Activated naive CD8-positive, alpha-beta T cell treated with anti-CD3 and anti-CD28 coated beads for 36 hours (primary cell): ENCODE measurements at regions not wholly inside any gene's neighbourhood (a gene's known extent, or its start where the extent isn't known, plus 50 kb on each side); places are given as distances from the start of the nearest gene placed in this dataset.

Experiments used
- DNase-seq: peaks from one replicate; pipeline ENCODE4 v3.0.0; 2021
- H3K27ac Mint-ChIP-seq: one replicate; pipeline ENCODE4 v1.8.0; 2022; ENCODE audit warnings: mild to moderate bottlenecking, moderate library complexity, mixed read lengths
- H3K27me3 Mint-ChIP-seq: one replicate; pipeline ENCODE4 v1.8.0; 2022; ENCODE audit warnings: mild to moderate bottlenecking, mixed read lengths
- H3K36me3 Mint-ChIP-seq: one replicate; pipeline ENCODE4 v1.8.0; 2021; ENCODE audit warnings: mild to moderate bottlenecking, mixed read lengths
- H3K4me1 Mint-ChIP-seq: one replicate; pipeline ENCODE4 v1.8.0; 2021; ENCODE audit warnings: mixed read lengths
- H3K4me3 Mint-ChIP-seq: one replicate; pipeline ENCODE4 v1.8.0; 2022; ENCODE audit warnings: mild to moderate bottlenecking, moderate library complexity, mixed read lengths
- H3K9me3 Mint-ChIP-seq: one replicate; pipeline ENCODE4 v1.8.0; 2022; ENCODE audit warnings: mixed read lengths

- Mint-ChIP-seq H3K36me3 (no peaks in the 10 kb centered on the region), H3K27me3 (no peaks in the 10 kb centered on the region), H3K9me3 (no peaks in the 10 kb centered on the region), H3K4me3 (no peak overlapping the region), H3K4me1 (no peaks in the 10 kb centered on the region), H3K27ac (no peak overlapping the region)
- no peak for DNase-seq
Observed at GRCh38 chr9:38301376-38302106, 91.0 kb upstream of the ALDH1B1 start.

- H3K4me1 Mint-ChIP-seq = no peaks in the 10 kb centered on the region
- no peak overlapping the region for H3K4me3 Mint-ChIP-seq
- H3K27me3 Mint-ChIP-seq = no peaks in the 10 kb centered on the region
- no peak overlapping the region for H3K27ac Mint-ChIP-seq
- no peaks in the 10 kb centered on the region for H3K36me3 Mint-ChIP-seq
- no peak for DNase-seq
- H3K9me3 Mint-ChIP-seq = no peaks in the 10 kb centered on the region
Observed at GRCh38 chr9:38299856-38300255, 92.6 kb upstream of the ALDH1B1 start.

- no peak for DNase-seq
- H3K4me3 Mint-ChIP-seq = no peak overlapping the region
- no peaks in the 10 kb centered on the region for H3K27me3 Mint-ChIP-seq
- H3K36me3 Mint-ChIP-seq = no peaks in the 10 kb centered on the region
- no peaks in the 10 kb centered on the region for H3K4me1 Mint-ChIP-seq
- no peaks in the 10 kb centered on the region for H3K9me3 Mint-ChIP-seq
- no peak overlapping the region for H3K27ac Mint-ChIP-seq
Observed at GRCh38 chr9:38298904-38299303, 93.6 kb upstream of the ALDH1B1 start.

GRCh38 chr9:38298503-38298902, 94.0 kb upstream of the ALDH1B1 start:
- Mint-ChIP-seq H3K27ac (no peak overlapping the region), H3K9me3 (no peaks in the 10 kb centered on the region), H3K4me1 (no peaks in the 10 kb centered on the region), H3K36me3 (no peaks in the 10 kb centered on the region), H3K27me3 (no peaks in the 10 kb centered on the region), H3K4me3 (no peak overlapping the region)
- no peak for DNase-seq

- H3K36me3 Mint-ChIP-seq = no peaks in the 10 kb centered on the region
- no peaks in the 10 kb centered on the region for H3K27me3 Mint-ChIP-seq
- no peak for DNase-seq
- H3K4me1 Mint-ChIP-seq = no peaks in the 10 kb centered on the region
- H3K4me3 Mint-ChIP-seq = no peak overlapping the region
- H3K27ac Mint-ChIP-seq = no peak overlapping the region
- no peaks in the 10 kb centered on the region for H3K9me3 Mint-ChIP-seq
Observed at GRCh38 chr9:38296807-38297206, 95.7 kb upstream of the ALDH1B1 start.

GRCh38 chr9:38295764-38296163, 96.7 kb upstream of the ALDH1B1 start:
- H3K9me3 Mint-ChIP-seq = no peaks in the 10 kb centered on the region
- H3K27me3 Mint-ChIP-seq = no peaks in the 10 kb centered on the region
- H3K4me1 Mint-ChIP-seq = no peaks in the 10 kb centered on the region
- no peak overlapping the region for H3K27ac Mint-ChIP-seq
- H3K36me3 Mint-ChIP-seq = no peaks in the 10 kb centered on the region
- no peak overlapping the region for H3K4me3 Mint-ChIP-seq
- DNase-seq = no peak

- no peaks in the 10 kb centered on the region for H3K27me3 Mint-ChIP-seq
- no peak overlapping the region for H3K4me3 Mint-ChIP-seq
- H3K9me3 Mint-ChIP-seq = no peaks in the 10 kb centered on the region
- H3K36me3 Mint-ChIP-seq = no peaks in the 10 kb centered on the region
- H3K27ac Mint-ChIP-seq = no peak overlapping the region
- DNase-seq = no peak
- no peaks in the 10 kb centered on the region for H3K4me1 Mint-ChIP-seq
Observed at GRCh38 chr9:38294220-38294960, 98.1 kb upstream of the ALDH1B1 start.

- no peak overlapping the region for H3K27ac Mint-ChIP-seq
- no peak for DNase-seq
- no peaks in the 10 kb centered on the region for H3K4me1 Mint-ChIP-seq
- no peaks in the 10 kb centered on the region for H3K36me3 Mint-ChIP-seq
- H3K4me3 Mint-ChIP-seq = no peak overlapping the region
- no peaks in the 10 kb centered on the region for H3K27me3 Mint-ChIP-seq
- H3K9me3 Mint-ChIP-seq = no peaks in the 10 kb centered on the region
Observed at GRCh38 chr9:38293022-38293421, 99.5 kb upstream of the ALDH1B1 start.

- H3K27me3 Mint-ChIP-seq = no peaks in the 10 kb centered on the region
- DNase-seq = no peak
- H3K4me1 Mint-ChIP-seq = no peaks in the 10 kb centered on the region
- no peak overlapping the region for H3K27ac Mint-ChIP-seq
- H3K4me3 Mint-ChIP-seq = no peak overlapping the region
- H3K9me3 Mint-ChIP-seq = no peaks in the 10 kb centered on the region
- no peaks in the 10 kb centered on the region for H3K36me3 Mint-ChIP-seq
Observed at GRCh38 chr9:38292480-38292879, 100.0 kb upstream of the ALDH1B1 start.

- Mint-ChIP-seq H3K9me3 (no peaks in the 10 kb centered on the region), H3K36me3 (no peaks in the 10 kb centered on the region), H3K27ac (no peak overlapping the region), H3K27me3 (no peaks in the 10 kb centered on the region), H3K4me3 (no peak overlapping the region), H3K4me1 (no peaks in the 10 kb centered on the region)
- no peak for DNase-seq
Observed at GRCh38 chr9:38289866-38290245, 102.6 kb upstream of the ALDH1B1 start.

GRCh38 chr9:38289236-38289865, 103.2 kb upstream of the ALDH1B1 start:
- Mint-ChIP-seq H3K27ac (no peak overlapping the region), H3K4me1 (no peaks in the 10 kb centered on the region), H3K36me3 (no peaks in the 10 kb centered on the region), H3K9me3 (no peaks in the 10 kb centered on the region), H3K27me3 (no peaks in the 10 kb centered on the region), H3K4me3 (no peak overlapping the region)
- DNase-seq = no peak

- Mint-ChIP-seq H3K4me1 (no peaks in the 10 kb centered on the region), H3K9me3 (no peaks in the 10 kb centered on the region), H3K36me3 (no peaks in the 10 kb centered on the region), H3K27ac (no peak overlapping the region), H3K4me3 (no peak overlapping the region), H3K27me3 (no peaks in the 10 kb centered on the region)
- DNase-seq = no peak
Observed at GRCh38 chr9:38288502-38288901, 104.0 kb upstream of the ALDH1B1 start.

- H3K27me3 Mint-ChIP-seq = no peaks in the 10 kb centered on the region
- DNase-seq = no peak
- no peaks in the 10 kb centered on the region for H3K9me3 Mint-ChIP-seq
- no peak overlapping the region for H3K4me3 Mint-ChIP-seq
- H3K27ac Mint-ChIP-seq = no peak overlapping the region
- no peaks in the 10 kb centered on the region for H3K36me3 Mint-ChIP-seq
- H3K4me1 Mint-ChIP-seq = no peaks in the 10 kb centered on the region
Observed at GRCh38 chr9:38287420-38287985, 105.0 kb upstream of the ALDH1B1 start.

- Mint-ChIP-seq H3K27me3 (no peaks in the 10 kb centered on the region), H3K9me3 (no peaks in the 10 kb centered on the region), H3K4me3 (no peak overlapping the region), H3K4me1 (no peaks in the 10 kb centered on the region), H3K36me3 (no peaks in the 10 kb centered on the region), H3K27ac (no peak overlapping the region)
- DNase-seq = no peak
Observed at GRCh38 chr9:38286766-38287165, 105.7 kb upstream of the ALDH1B1 start.

GRCh38 chr9:38286357-38286756, 106.1 kb upstream of the ALDH1B1 start:
- no peaks in the 10 kb centered on the region for H3K9me3 Mint-ChIP-seq
- H3K27ac Mint-ChIP-seq = no peak overlapping the region
- DNase-seq = no peak
- H3K27me3 Mint-ChIP-seq = no peaks in the 10 kb centered on the region
- no peaks in the 10 kb centered on the region for H3K36me3 Mint-ChIP-seq
- no peak overlapping the region for H3K4me3 Mint-ChIP-seq
- no peaks in the 10 kb centered on the region for H3K4me1 Mint-ChIP-seq
